GM12878 (cell line): ENCODE measurements at regions not wholly inside any gene's neighbourhood (a gene's known extent, or its start where the extent isn't known, plus 50 kb on each side); places are given as distances from the start of the nearest gene placed in this dataset.

Experiments used
- ATAC-seq: fragments of 200-7000 bp; cut with Tn5 transposase; 3 replicates; pipeline ENCODE4 v1.9.1; 2020; ENCODE audit warnings: mild to moderate bottlenecking, moderate library complexity
- BruUV-seq: library from RNA; stranded (reverse); fragments of 400-500 nt; replicated peaks from 2 replicates; lab custom pipeline; 2021; lab: Mats Ljungman, UMichigan
- CTCF ChIA-PET: fragments of 300-600 bp; sonication (Branson Sonifier 250); formaldehyde crosslinking; extraction: SDS; loops from one replicate; lab custom pipeline; 2021; ENCODE audit warnings: inconsistent platforms; lab: Yijun Ruan, JAX
- POLR2A ChIA-PET: fragments of 350-600 bp; formaldehyde crosslinking; extraction: SDS; loops from one replicate; lab custom pipeline; 2021; ENCODE audit warnings: inconsistent platforms; lab: Charles Lee
- RAD21 ChIA-PET: fragments of 300-600 bp; sonication (Branson Sonifier 250); formaldehyde crosslinking; loops from one replicate; lab custom pipeline; 2023; ENCODE audit warnings: antibody characterized with exemption; ENCODE audit not compliant: unreplicated experiment; lab: Charles Lee
- SMC1A ChIA-PET: fragments of 300-600 bp; sonication (Branson Sonifier 250); formaldehyde crosslinking; loops from one replicate; lab custom pipeline; 2023; ENCODE audit not compliant: unreplicated experiment, uncharacterized antibody; lab: Charles Lee
- DNase-seq: peaks from one replicate; pipeline ENCODE4 v3.0.0-alpha.2; 2011; ENCODE audit warnings: low read depth, low spot score
- FAIRE-seq: peaks from 3 replicates; lab custom pipeline; 2011; peaks lifted over from hg19 to GRCh38; lab: Jason Lieb, UNC
- H2AFZ ChIP-seq: 2 replicates; pipeline ENCODE4 v1.6.0; 2011; ENCODE audit warnings: low read depth, low read length, control low read depth; ENCODE audit not compliant: control insufficient read depth
- H3K27ac ChIP-seq: 2 replicates; pipeline ENCODE4 v1.5.1; 2011; ENCODE audit warnings: control low read depth; ENCODE audit not compliant: control insufficient read depth, insufficient read depth
- H3K27me3 ChIP-seq, 2 experiments: replicated peaks in 1 of 2; 2 replicates each; pipeline versions ENCODE4 v1.6.0 to v1.6.1; 2011; ENCODE audit warnings: low read length in 1 of 2; ENCODE audit not compliant: control insufficient read depth in 2 of 2, insufficient read depth in 2 of 2
- H3K36me3 ChIP-seq, 2 experiments: 2 replicates each; pipeline ENCODE4 v1.5.1; 2011; ENCODE audit warnings: low read length in 1 of 2; ENCODE audit not compliant: control insufficient read depth in 2 of 2, insufficient read depth in 2 of 2
- H3K4me1 ChIP-seq: 2 replicates; pipeline ENCODE4 v1.6.1; 2011; ENCODE audit warnings: mild to moderate bottlenecking, low read length, moderate library complexity, mixed read lengths; ENCODE audit not compliant: control insufficient read depth, insufficient read depth
- H3K4me2 ChIP-seq: 2 replicates; pipeline ENCODE4 v1.6.0; 2011; ENCODE audit warnings: control low read depth; ENCODE audit not compliant: control insufficient read depth, insufficient read depth
- H3K4me3 ChIP-seq: fragments of 200-600 bp; sonication (generic); 2 replicates; pipeline ENCODE4 v1.5.1; 2016
- H3K79me2 ChIP-seq: 2 replicates; pipeline ENCODE4 v1.6.0; 2011; ENCODE audit warnings: low read length; ENCODE audit not compliant: control insufficient read depth, insufficient read depth
- H3K9ac ChIP-seq: 2 replicates; pipeline ENCODE4 v1.8.0; 2011; ENCODE audit warnings: low read length, control low read depth, mixed read lengths; ENCODE audit not compliant: control insufficient read depth, insufficient read depth
- H3K9me3 ChIP-seq: replicated peaks from 3 replicates; pipeline ENCODE4 v1.5.1; 2011; ENCODE audit warnings: mild to moderate bottlenecking, low read length; ENCODE audit not compliant: control insufficient read depth, insufficient read depth
- H4K20me1 ChIP-seq: 2 replicates; pipeline ENCODE4 v1.6.0; 2011; ENCODE audit not compliant: control insufficient read depth, insufficient read depth
- EGR1 ChIP-seq, 2 experiments: IDR thresholded peaks; 1 replicate in 1 of 2; 2 replicates in 1 of 2; pipeline ENCODE4 v1.6.1; 2011 to 2012; ENCODE audit warnings: low read depth in 2 of 2, low read length in 2 of 2, borderline replicate concordance in 1 of 2, mild to moderate bottlenecking in 1 of 2, moderate library complexity in 1 of 2
- GABPA ChIP-seq: IDR thresholded peaks from 2 replicates; pipeline ENCODE4 v1.6.1; 2014; ENCODE audit warnings: antibody characterized with exemption, low read depth, mild to moderate bottlenecking, inconsistent platforms
- GATAD2B ChIP-seq: fragments of 450-650 bp; conservative IDR thresholded peaks from 2 replicates; pipeline ENCODE4 v1.6.1; 2017; ENCODE audit warnings: low read depth, mild to moderate bottlenecking, moderate library complexity
- IKZF1 ChIP-seq: fragments of 450-650 bp; conservative IDR thresholded peaks from 2 replicates; pipeline ENCODE4 v1.6.1; 2017; ENCODE audit warnings: antibody characterized with exemption, mild to moderate bottlenecking
- MTA3 ChIP-seq: IDR thresholded peaks from 2 replicates; pipeline ENCODE4 v1.6.1; 2012; ENCODE audit warnings: low read length, inconsistent platforms, borderline replicate concordance
- PML ChIP-seq: IDR thresholded peaks from 2 replicates; pipeline ENCODE4 v1.6.1; 2012; ENCODE audit warnings: low read length, inconsistent platforms
- SREBF2 ChIP-seq: IDR thresholded peaks from 2 replicates; pipeline ENCODE4 v1.6.1; 2012; ENCODE audit warnings: mild to moderate bottlenecking, low read length
- ZBED1 ChIP-seq: IDR thresholded peaks from 2 replicates; pipeline ENCODE4 v1.6.1; 2016; ENCODE audit warnings: borderline replicate concordance
- ZBTB4 ChIP-seq: fragments of 450-650 bp; formaldehyde crosslinking; IDR thresholded peaks from 2 replicates; pipeline ENCODE4 v1.4.0; 2022; ENCODE audit warnings: mild to moderate bottlenecking, moderate library complexity
- WGBS: methylation state at CpG from one replicate; pipeline ENCODE4 v1.1.6; 2016; ENCODE audit warnings: low lambda C conversion rate; ENCODE audit not compliant: insufficient replicate concordance, insufficient coverage; ENCODE audit errors: missing lambda C conversion rate; 5-methylcytosine and 5-hydroxymethylcytosine counted together
- in situ Hi-C: fragments of 300-500 bp; cut with MboI; formaldehyde crosslinking; loops from 9 replicates; pipeline ENCODE4 v1.14.3; 2018; ENCODE audit warnings: mixed read lengths
- intact Hi-C: fragments of 100-400 bp; cut with micrococcal nuclease; formaldehyde crosslinking; loops from one replicate; pipeline ENCODE4 v1.14.2; 2022; ENCODE audit not compliant: unreplicated experiment
- TF ChIP-seq, protein P1 (sequence below): IDR thresholded peaks from 2 replicates; pipeline ENCODE4 v1.6.1; 2012; ENCODE audit warnings: low read length, inconsistent platforms

- intact Hi-C loops (no loop called here), in situ Hi-C loops (no loop called here)
- 50% methylated on average over 4 of the region's 4 CpGs for whole genome bisulfite sequencing
- Histone ChIP-seq H3K4me2 (no peak overlapping the region), H3K79me2 (no peaks in the 10 kb centered on the region), H3K4me1 (no peaks in the 10 kb centered on the region), H3K27ac (no peak overlapping the region), H3K27me3 (no peaks in the 10 kb centered on the region), H3K4me3 (no peak overlapping the region), H2AFZ (no peak overlapping the region), H3K9me3 (no peaks in the 10 kb centered on the region), H4K20me1 (no peaks in the 10 kb centered on the region), H3K36me3 (no peaks in the 10 kb centered on the region), H3K9ac (no peak overlapping the region)
- ChIA-PET CTCF (no interaction called here), RAD21 (no interaction called here), SMC1A (no interaction called here), POLR2A (no interaction called here)
- no TSS peak for BruUV-seq
- FAIRE-seq: no peak
- TF ChIP-seq SREBF2 (no peak), GATAD2B (no peak), PML (no peak), IKZF1 (no peak), ZBTB4 (CRISPR knock-in tag) (no peak), GABPA (no peak), ZBED1 (no peak), MTA3 (no peak), EGR1 (IDR thresholded peaks at IDR 0.05; ENCODE audit: borderline replicate concordance in 1 of 2, low read depth in 2 of 2, low read length in 2 of 2) (no peak)
- TF ChIP-seq, protein P1, sequence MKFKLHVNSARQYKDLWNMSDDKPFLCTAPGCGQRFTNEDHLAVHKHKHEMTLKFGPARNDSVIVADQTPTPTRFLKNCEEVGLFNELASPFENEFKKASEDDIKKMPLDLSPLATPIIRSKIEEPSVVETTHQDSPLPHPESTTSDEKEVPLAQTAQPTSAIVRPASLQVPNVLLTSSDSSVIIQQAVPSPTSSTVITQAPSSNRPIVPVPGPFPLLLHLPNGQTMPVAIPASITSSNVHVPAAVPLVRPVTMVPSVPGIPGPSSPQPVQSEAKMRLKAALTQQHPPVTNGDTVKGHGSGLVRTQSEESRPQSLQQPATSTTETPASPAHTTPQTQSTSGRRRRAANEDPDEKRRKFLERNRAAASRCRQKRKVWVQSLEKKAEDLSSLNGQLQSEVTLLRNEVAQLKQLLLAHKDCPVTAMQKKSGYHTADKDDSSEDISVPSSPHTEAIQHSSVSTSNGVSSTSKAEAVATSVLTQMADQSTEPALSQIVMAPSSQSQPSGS: no peak
- no peak for ATAC-seq
- no peak for DNase-seq
Measured at GRCh38 chr17:14557480-14557879, 256.6 kb downstream of the HS3ST3B1 start.
